ENCODE measurements at regions not wholly inside any gene's neighbourhood (a gene's known extent, or its start where the extent isn't known, plus 50 kb on each side); places are given as distances from the start of the nearest gene placed in this dataset.

DNA sequence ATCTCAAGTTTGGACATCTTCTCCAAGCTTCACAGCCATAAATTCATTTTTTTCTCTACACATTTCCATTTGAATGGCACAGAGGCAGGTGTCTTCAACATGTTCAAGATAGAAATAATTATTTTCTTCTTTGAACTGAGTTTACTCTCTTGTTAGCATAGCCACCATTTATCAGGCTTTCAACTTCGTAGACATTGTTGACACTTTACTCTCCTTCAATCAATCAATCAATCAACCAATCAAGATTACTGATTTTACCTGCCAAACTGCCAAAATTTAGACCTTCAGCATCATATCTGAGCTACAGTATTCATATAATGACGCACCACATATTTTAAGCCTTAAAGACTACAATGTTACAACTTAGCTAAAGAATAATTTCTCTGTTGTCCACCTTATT, 300.1 kb upstream of the LUZP2 start:
- no peak for FAIRE-seq
- Histone ChIP-seq H2AFZ (ENCODE audit: low read depth, low read length) (no peak overlapping the region), H3K4me2 (ENCODE audit: low read length) (no peak overlapping the region), H3K9me3 (ENCODE audit: insufficient read depth, low read depth, low read length) (no peaks in the 10 kb centered on the region), H3K36me3 (ENCODE audit: insufficient read depth, low read length) (no peaks in the 10 kb centered on the region), H3K27me3 (ENCODE audit: insufficient read depth, low read length) (no peaks in the 10 kb centered on the region), H4K20me1 (ENCODE audit: insufficient read depth, low read length) (no peaks in the 10 kb centered on the region), H3K4me3 (ENCODE audit: insufficient read depth, low read depth, low read length) (no peak overlapping the region), H3K4me1 (ENCODE audit: insufficient read depth, low read length) (no peaks in the 10 kb centered on the region), H3K9ac (ENCODE audit: low read length) (no peak overlapping the region), H3K27ac (ENCODE audit: low read depth, low read length) (no peak overlapping the region), H3K79me2 (ENCODE audit: insufficient read depth, low read length) (no peaks in the 10 kb centered on the region)
- H3K9me3 Mint-ChIP-seq (ENCODE audit: unreplicated experiment): peaks cover under 1% of the 10 kb centered on the region
- H3K36me3 Mint-ChIP-seq (ENCODE audit: low read depth, unreplicated experiment): no peaks in the 10 kb centered on the region
- TF ChIP-seq, protein P1, sequence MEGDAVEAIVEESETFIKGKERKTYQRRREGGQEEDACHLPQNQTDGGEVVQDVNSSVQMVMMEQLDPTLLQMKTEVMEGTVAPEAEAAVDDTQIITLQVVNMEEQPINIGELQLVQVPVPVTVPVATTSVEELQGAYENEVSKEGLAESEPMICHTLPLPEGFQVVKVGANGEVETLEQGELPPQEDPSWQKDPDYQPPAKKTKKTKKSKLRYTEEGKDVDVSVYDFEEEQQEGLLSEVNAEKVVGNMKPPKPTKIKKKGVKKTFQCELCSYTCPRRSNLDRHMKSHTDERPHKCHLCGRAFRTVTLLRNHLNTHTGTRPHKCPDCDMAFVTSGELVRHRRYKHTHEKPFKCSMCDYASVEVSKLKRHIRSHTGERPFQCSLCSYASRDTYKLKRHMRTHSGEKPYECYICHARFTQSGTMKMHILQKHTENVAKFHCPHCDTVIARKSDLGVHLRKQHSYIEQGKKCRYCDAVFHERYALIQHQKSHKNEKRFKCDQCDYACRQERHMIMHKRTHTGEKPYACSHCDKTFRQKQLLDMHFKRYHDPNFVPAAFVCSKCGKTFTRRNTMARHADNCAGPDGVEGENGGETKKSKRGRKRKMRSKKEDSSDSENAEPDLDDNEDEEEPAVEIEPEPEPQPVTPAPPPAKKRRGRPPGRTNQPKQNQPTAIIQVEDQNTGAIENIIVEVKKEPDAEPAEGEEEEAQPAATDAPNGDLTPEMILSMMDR (IDR thresholded peaks at IDR 0.05; ENCODE audit: insufficient read depth, low read depth, low read length): no peak
- TF ChIP-seq EZH2 (IDR thresholded peaks at IDR 0.05; ENCODE audit: insufficient read depth, low read length): no peak
- H3K4me3 Mint-ChIP-seq (ENCODE audit: unreplicated experiment): no peak overlapping the region
- H3K4me1 Mint-ChIP-seq (ENCODE audit: low read depth, unreplicated experiment): no peaks in the 10 kb centered on the region
- no peak for DNase-seq (ENCODE audit: low read depth)
- H3K27me3 Mint-ChIP-seq (ENCODE audit: low read depth, unreplicated experiment): no peaks in the 10 kb centered on the region
- H3K27ac Mint-ChIP-seq (ENCODE audit: unreplicated experiment): no peak overlapping the region

DNA sequence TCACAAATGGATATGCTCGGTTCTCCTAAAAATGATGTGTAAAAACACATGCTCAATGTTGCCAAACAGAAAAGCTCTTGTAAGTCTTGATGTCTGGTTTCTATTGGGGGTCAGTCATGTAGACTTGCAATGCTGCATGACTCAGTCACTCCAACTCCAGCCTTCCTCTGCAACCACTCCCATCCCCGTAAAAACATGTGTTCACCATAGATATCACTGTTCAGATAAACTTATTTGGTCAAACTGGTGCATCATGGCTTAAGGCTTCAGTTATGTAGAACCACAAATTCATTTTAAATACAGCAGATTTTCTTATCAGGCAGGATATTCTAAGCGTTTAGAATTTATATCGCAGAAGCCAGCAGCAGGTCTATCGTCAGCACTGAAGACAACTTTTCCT, 298.4 kb upstream of the LUZP2 start:
- H3K4me1 ChIP-seq (ENCODE audit: insufficient read depth, low read length): no peaks in the 10 kb centered on the region
- no peaks in the 10 kb centered on the region for H3K27me3 ChIP-seq (ENCODE audit: insufficient read depth, low read length)
- no peak overlapping the region for H3K9ac ChIP-seq (ENCODE audit: low read length)
- H3K4me3 ChIP-seq (ENCODE audit: insufficient read depth, low read depth, low read length): no peak overlapping the region
- no peaks in the 10 kb centered on the region for H3K36me3 Mint-ChIP-seq (ENCODE audit: low read depth, unreplicated experiment)
- H3K4me3 Mint-ChIP-seq (ENCODE audit: unreplicated experiment): no peak overlapping the region
- no peaks in the 10 kb centered on the region for H4K20me1 ChIP-seq (ENCODE audit: insufficient read depth, low read length)
- no peak overlapping the region for H2AFZ ChIP-seq (ENCODE audit: low read depth, low read length)
- no peaks in the 10 kb centered on the region for H3K27me3 Mint-ChIP-seq (ENCODE audit: low read depth, unreplicated experiment)
- peak; percentile 17 for DNase-seq (ENCODE audit: low read depth)
- H3K27ac ChIP-seq (ENCODE audit: low read depth, low read length): no peak overlapping the region
- FAIRE-seq: no peak
- H3K79me2 ChIP-seq (ENCODE audit: insufficient read depth, low read length): no peaks in the 10 kb centered on the region
- H3K9me3 Mint-ChIP-seq (ENCODE audit: unreplicated experiment): no peaks in the 10 kb centered on the region
- no peak overlapping the region for H3K4me2 ChIP-seq (ENCODE audit: low read length)
- TF ChIP-seq, protein P1 (IDR thresholded peaks at IDR 0.05; ENCODE audit: insufficient read depth, low read depth, low read length): no peak
- no peak for TF ChIP-seq EZH2 (IDR thresholded peaks at IDR 0.05; ENCODE audit: insufficient read depth, low read length)
- H3K27ac Mint-ChIP-seq (ENCODE audit: unreplicated experiment): no peak overlapping the region
- no peaks in the 10 kb centered on the region for H3K9me3 ChIP-seq (ENCODE audit: insufficient read depth, low read depth, low read length)
- no peaks in the 10 kb centered on the region for H3K4me1 Mint-ChIP-seq (ENCODE audit: low read depth, unreplicated experiment)
- H3K36me3 ChIP-seq (ENCODE audit: insufficient read depth, low read length): no peaks in the 10 kb centered on the region

DNA sequence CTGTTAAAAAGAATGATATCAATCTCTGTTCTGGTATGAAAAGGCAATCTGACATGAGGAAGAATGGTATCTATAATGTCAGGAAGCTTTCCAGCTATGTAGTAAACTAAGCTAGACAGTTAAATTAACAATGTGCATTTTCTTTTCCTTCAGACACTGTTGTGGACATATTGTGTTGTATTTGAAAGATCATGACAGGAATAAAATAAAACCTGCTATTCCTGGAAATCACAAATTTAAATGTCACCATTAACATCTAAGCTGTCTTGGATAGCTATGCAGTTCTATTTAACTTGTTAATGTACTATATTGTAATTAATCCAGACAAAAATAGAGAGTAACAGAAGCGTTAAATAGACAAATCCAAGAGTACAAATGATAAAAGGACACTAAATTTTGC, 297.4 kb upstream of the LUZP2 start:
- Mint-ChIP-seq H3K4me1 (ENCODE audit: low read depth, unreplicated experiment) (no peaks in the 10 kb centered on the region), H3K27me3 (ENCODE audit: low read depth, unreplicated experiment) (no peaks in the 10 kb centered on the region), H3K36me3 (ENCODE audit: low read depth, unreplicated experiment) (no peaks in the 10 kb centered on the region), H3K4me3 (ENCODE audit: unreplicated experiment) (no peak overlapping the region), H3K27ac (ENCODE audit: unreplicated experiment) (no peak overlapping the region), H3K9me3 (ENCODE audit: unreplicated experiment) (no peaks in the 10 kb centered on the region)
- Histone ChIP-seq H3K9ac (ENCODE audit: low read length) (no peak overlapping the region), H3K27me3 (ENCODE audit: insufficient read depth, low read length) (no peaks in the 10 kb centered on the region), H3K4me2 (ENCODE audit: low read length) (no peak overlapping the region), H3K79me2 (ENCODE audit: insufficient read depth, low read length) (no peaks in the 10 kb centered on the region), H3K36me3 (ENCODE audit: insufficient read depth, low read length) (no peaks in the 10 kb centered on the region), H4K20me1 (ENCODE audit: insufficient read depth, low read length) (no peaks in the 10 kb centered on the region), H3K4me3 (ENCODE audit: insufficient read depth, low read depth, low read length) (no peak overlapping the region), H2AFZ (ENCODE audit: low read depth, low read length) (no peak overlapping the region), H3K4me1 (ENCODE audit: insufficient read depth, low read length) (no peaks in the 10 kb centered on the region), H3K9me3 (ENCODE audit: insufficient read depth, low read depth, low read length) (no peaks in the 10 kb centered on the region), H3K27ac (ENCODE audit: low read depth, low read length) (no peak overlapping the region)
- DNase-seq (ENCODE audit: low read depth) (no peak), FAIRE-seq (no peak)
- TF ChIP-seq, protein P1 (IDR thresholded peaks at IDR 0.05; ENCODE audit: insufficient read depth, low read depth, low read length): no peak
- TF ChIP-seq EZH2 (IDR thresholded peaks at IDR 0.05; ENCODE audit: insufficient read depth, low read length): no peak
